Vagina (tissue), 2 donors: ENCODE measurements at regions not wholly inside any gene's neighbourhood (a gene's known extent, or its start where the extent isn't known, plus 50 kb on each side); places are given as distances from the start of the nearest gene placed in this dataset. TPM values are rescaled to one million over a fixed set of nuclear protein-coding genes. Genes with fewer than 3 reads are reported as not detected.

Experiments used
- DNase-seq, 2 donors: peaks; one replicate each; pipeline ENCODE4 v3.0.0-alpha.2; 2017; ENCODE audit errors: extremely low spot score in 2 of 2
- H3K27ac ChIP-seq: fragments of 200-600 bp; sonication (generic); one replicate; pipeline ENCODE4 v1.5.1; 2019
- H3K27me3 ChIP-seq: fragments of 200-600 bp; sonication (generic); one replicate; pipeline ENCODE4 v1.5.1; 2019
- H3K36me3 ChIP-seq, 2 donors: fragments of 200-600 bp; sonication (generic); one replicate each; pipeline ENCODE4 v1.5.1; 2017 to 2019
- H3K4me1 ChIP-seq: fragments of 200-600 bp; sonication (generic); one replicate; pipeline ENCODE4 v1.5.1; 2019
- H3K4me3 ChIP-seq, 2 donors: fragments of 200-600 bp; sonication (generic); 1 replicate in 1 of 2; 2 replicates in 1 of 2; pipeline ENCODE4 v1.5.1; 2016 to 2019
- H3K9me3 ChIP-seq: fragments of 200-600 bp; sonication (generic); one replicate; pipeline ENCODE4 v1.5.1; 2019
- POLR2A ChIP-seq, 2 donors: fragments of 450-650 bp; IDR thresholded peaks; one replicate each; pipeline ENCODE4 v1.6.1; 2017; ENCODE audit warnings: antibody characterized with exemption in 2 of 2, mild to moderate bottlenecking in 2 of 2, moderate library complexity in 2 of 2
- POLR2AphosphoS5 ChIP-seq, 2 donors: sonication (generic); formaldehyde crosslinking; IDR thresholded peaks; one replicate each; pipeline ENCODE4 v1.9.0; 2017; ENCODE audit warnings: antibody characterized with exemption in 2 of 2, mild to moderate bottlenecking in 2 of 2, low read depth in 1 of 2; ENCODE audit not compliant: insufficient read depth in 1 of 2
- intact Hi-C: fragments of 100-400 bp; cut with DNase I; formaldehyde crosslinking; loops from one replicate; pipeline ENCODE4 v1.15.1; 2023
- microRNA-seq: library from miRNA; unstranded; fragments of <30 nt; microRNA quantifications from one replicate; pipeline ENCODE4, GENCODE V29; 2017; ENCODE audit warnings: borderline number of aligned reads, borderline replicate concordance
- small RNA-seq: library from RNA; depleted of rRNA; stranded (forward); fragments of <200 nt; gene quantifications from one replicate; pipeline ENCODE3, GENCODE V24; 2016
- TF ChIP-seq, protein P1 (sequence below), 3 experiments: fragments of 450-650 bp in 2 of 3; fragments of 200-600 bp in 1 of 3; sonication (generic) in 1 of 3; IDR thresholded peaks; one replicate each; pipeline ENCODE4 v1.5.1; 2017 to 2019; ENCODE audit warnings: antibody characterized with exemption in 3 of 3, mild to moderate bottlenecking in 2 of 3, moderate library complexity in 2 of 3

DNA sequence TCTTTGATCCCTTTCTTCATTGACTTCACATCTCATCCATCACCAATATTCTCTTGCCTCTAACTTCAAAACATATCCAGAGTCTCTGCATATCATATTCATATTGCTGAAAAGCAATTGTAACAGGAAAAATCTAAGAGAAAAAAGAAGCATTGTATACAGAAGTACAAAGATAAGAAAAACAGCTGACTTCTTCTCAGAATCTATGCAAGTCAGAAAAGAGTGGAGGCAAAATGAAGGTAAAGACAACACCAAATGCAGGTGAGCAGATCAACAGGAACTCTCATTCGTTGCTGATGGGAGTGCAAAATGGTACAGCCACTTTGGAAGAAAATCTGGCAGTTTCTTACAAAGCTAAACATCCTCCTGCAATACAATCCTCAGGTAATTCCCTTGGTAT is 155.6 kb downstream of the PHF2 start:
- no peak overlapping the region for H3K4me3 ChIP-seq
- no peaks in the 10 kb centered on the region for H3K27me3 ChIP-seq
- H3K9me3 ChIP-seq: no peaks in the 10 kb centered on the region
- no peaks in the 10 kb centered on the region for H3K36me3 ChIP-seq
- TF ChIP-seq, protein P1, sequence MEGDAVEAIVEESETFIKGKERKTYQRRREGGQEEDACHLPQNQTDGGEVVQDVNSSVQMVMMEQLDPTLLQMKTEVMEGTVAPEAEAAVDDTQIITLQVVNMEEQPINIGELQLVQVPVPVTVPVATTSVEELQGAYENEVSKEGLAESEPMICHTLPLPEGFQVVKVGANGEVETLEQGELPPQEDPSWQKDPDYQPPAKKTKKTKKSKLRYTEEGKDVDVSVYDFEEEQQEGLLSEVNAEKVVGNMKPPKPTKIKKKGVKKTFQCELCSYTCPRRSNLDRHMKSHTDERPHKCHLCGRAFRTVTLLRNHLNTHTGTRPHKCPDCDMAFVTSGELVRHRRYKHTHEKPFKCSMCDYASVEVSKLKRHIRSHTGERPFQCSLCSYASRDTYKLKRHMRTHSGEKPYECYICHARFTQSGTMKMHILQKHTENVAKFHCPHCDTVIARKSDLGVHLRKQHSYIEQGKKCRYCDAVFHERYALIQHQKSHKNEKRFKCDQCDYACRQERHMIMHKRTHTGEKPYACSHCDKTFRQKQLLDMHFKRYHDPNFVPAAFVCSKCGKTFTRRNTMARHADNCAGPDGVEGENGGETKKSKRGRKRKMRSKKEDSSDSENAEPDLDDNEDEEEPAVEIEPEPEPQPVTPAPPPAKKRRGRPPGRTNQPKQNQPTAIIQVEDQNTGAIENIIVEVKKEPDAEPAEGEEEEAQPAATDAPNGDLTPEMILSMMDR (IDR thresholded peaks at IDR 0.05): no peak
- TF ChIP-seq POLR2A (IDR thresholded peaks at IDR 0.05) (no peak), POLR2AphosphoS5 (IDR thresholded peaks at IDR 0.05; ENCODE audit: insufficient read depth in 1 of 2, low read depth in 1 of 2) (no peak)
- H3K4me1 ChIP-seq: no peaks in the 10 kb centered on the region
- no peak for DNase-seq
- H3K27ac ChIP-seq: no peak overlapping the region
- intact Hi-C loops: no loop called here

DNA sequence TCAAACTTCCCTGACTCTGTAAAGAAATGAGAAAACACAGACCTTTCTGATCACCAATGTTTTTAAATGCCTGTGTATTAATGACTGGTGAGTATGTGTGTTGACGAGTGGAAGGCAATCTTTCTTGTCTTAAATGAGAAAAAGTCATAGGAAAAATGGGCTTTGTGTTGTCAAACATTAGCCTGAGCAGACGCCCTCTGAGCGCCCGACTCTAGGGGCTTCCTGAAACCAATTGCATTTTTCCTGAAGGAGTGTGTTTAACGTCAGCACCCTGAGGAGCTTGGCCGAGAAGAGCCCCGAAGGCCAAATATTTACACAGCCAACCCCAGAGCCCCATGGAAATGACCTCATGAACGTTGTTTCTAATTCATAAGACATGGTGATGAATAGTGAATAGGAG is 154.3 kb downstream of the PHF2 start:
- Histone ChIP-seq H3K4me1 (no peaks in the 10 kb centered on the region), H3K4me3 (no peak overlapping the region), H3K27ac (no peak overlapping the region), H3K9me3 (no peaks in the 10 kb centered on the region), H3K27me3 (no peaks in the 10 kb centered on the region), H3K36me3 (no peaks in the 10 kb centered on the region)
- TF ChIP-seq POLR2A (IDR thresholded peaks at IDR 0.05) (no peak), POLR2AphosphoS5 (IDR thresholded peaks at IDR 0.05; ENCODE audit: insufficient read depth in 1 of 2, low read depth in 1 of 2) (no peak)
- TF ChIP-seq, protein P1 (IDR thresholded peaks at IDR 0.05): no peak
- intact Hi-C loops: no loop called here
- DNase-seq: no peak

DNA sequence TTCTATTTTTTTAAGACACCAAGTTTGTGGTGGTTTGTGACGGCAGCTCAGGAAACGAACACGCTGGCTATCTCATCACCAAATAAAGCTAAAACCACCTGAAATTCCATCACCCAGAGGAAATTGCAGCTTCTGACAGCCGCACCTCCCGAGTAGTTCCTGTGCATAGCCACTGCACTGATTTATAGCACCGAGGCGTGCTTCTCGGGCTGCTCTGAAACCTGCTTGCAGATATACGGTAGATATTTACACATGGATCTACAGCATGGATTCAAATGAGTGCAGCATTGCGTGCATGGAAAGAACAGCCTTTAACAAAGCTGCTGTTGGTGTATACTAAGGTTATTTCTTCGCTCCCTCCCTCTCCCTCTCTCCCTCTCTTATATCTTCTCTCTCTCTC is 153.8 kb downstream of the PHF2 start:
- H3K27ac ChIP-seq: no peak overlapping the region
- DNase-seq: no peak
- TF ChIP-seq POLR2AphosphoS5 (IDR thresholded peaks at IDR 0.05; ENCODE audit: insufficient read depth in 1 of 2, low read depth in 1 of 2): no peak
- no peak for TF ChIP-seq POLR2A (IDR thresholded peaks at IDR 0.05)
- TF ChIP-seq, protein P1 (IDR thresholded peaks at IDR 0.05): no peak
- no peaks in the 10 kb centered on the region for H3K27me3 ChIP-seq
- H3K36me3 ChIP-seq: no peaks in the 10 kb centered on the region
- no peaks in the 10 kb centered on the region for H3K9me3 ChIP-seq
- no peak overlapping the region for H3K4me3 ChIP-seq
- H3K4me1 ChIP-seq: no peaks in the 10 kb centered on the region
- intact Hi-C loops: no loop called here

Small RNA genes lying in the stretch of these regions (microRNA-seq; reads per million reads assigned to microRNA genes)
- gene MIR4291: not detected

Small RNA genes lying in the stretch of these regions (small RNA-seq; reads per million reads assigned to genes)
- not detected for gene MIR4291
